GM23338 (cell line): ENCODE measurements at regions not wholly inside any gene's neighbourhood (a gene's known extent, or its start where the extent isn't known, plus 50 kb on each side); places are given as distances from the start of the nearest gene placed in this dataset.

ENCODE experiments used
- ATAC-seq: fragments of 200-7000 bp; cut with Tn5 transposase; 3 replicates; pipeline ENCODE4 v1.9.1; 2020
- DNase-seq: peaks from one replicate; pipeline ENCODE4 v3.0.0-alpha.2; 2015; ENCODE audit warnings: low spot score
- H2AFZ ChIP-seq: fragments of 200-600 bp; sonication (generic); 2 replicates; pipeline ENCODE4 v1.8.0; 2016; ENCODE audit warnings: antibody characterized with exemption, mild to moderate bottlenecking, moderate library complexity
- H3F3A ChIP-seq: fragments of 200-600 bp; sonication (generic); replicated peaks from 2 replicates; pipeline ENCODE4 v1.8.0; 2017; ENCODE audit warnings: antibody characterized with exemption, mixed run types, low read depth
- H3K27ac ChIP-seq: fragments of 200-600 bp; sonication (generic); 2 replicates; pipeline ENCODE4 v1.6.1; 2016; ENCODE audit warnings: low read depth
- H3K27me3 ChIP-seq: fragments of 200-600 bp; sonication (generic); 2 replicates; pipeline ENCODE4 v1.8.0; 2016; ENCODE audit warnings: mild to moderate bottlenecking, mixed run types, moderate library complexity; ENCODE audit not compliant: insufficient read depth
- H3K36me3 ChIP-seq: fragments of 200-600 bp; sonication (generic); 2 replicates; pipeline ENCODE4 v1.8.0; 2016; ENCODE audit warnings: mild to moderate bottlenecking; ENCODE audit not compliant: insufficient read depth
- H3K4me1 ChIP-seq: fragments of 200-600 bp; sonication (generic); 2 replicates; pipeline ENCODE4 v1.8.0; 2016; ENCODE audit warnings: mild to moderate bottlenecking, moderate library complexity; ENCODE audit not compliant: insufficient read depth
- H3K4me2 ChIP-seq: fragments of 200-600 bp; sonication (generic); 2 replicates; pipeline ENCODE4 v1.7.1; 2017; ENCODE audit warnings: mixed run types
- H3K4me3 ChIP-seq: fragments of 200-600 bp; sonication (generic); 2 replicates; pipeline ENCODE4 v1.6.1; 2016; ENCODE audit warnings: mixed run types
- H3K79me2 ChIP-seq: fragments of 200-600 bp; sonication (generic); replicated peaks from 2 replicates; pipeline ENCODE4 v1.8.0; 2017; ENCODE audit warnings: mild to moderate bottlenecking; ENCODE audit not compliant: insufficient read depth
- H3K9me2 ChIP-seq: fragments of 200-600 bp; sonication (generic); 2 replicates; pipeline ENCODE4 v1.8.0; 2017; ENCODE audit not compliant: insufficient read depth
- H4K20me1 ChIP-seq: fragments of 200-600 bp; sonication (generic); replicated peaks from 2 replicates; pipeline ENCODE4 v1.8.0; 2017; ENCODE audit warnings: mild to moderate bottlenecking; ENCODE audit not compliant: insufficient read depth
- H3K27ac Mint-ChIP-seq: 2 replicates; pipeline ENCODE4 v1.8.0; 2020; ENCODE audit warnings: inconsistent platforms, mild to moderate bottlenecking, moderate library complexity, mixed read lengths
- H3K27me3 Mint-ChIP-seq: 3 replicates; pipeline ENCODE4 v1.8.0; 2022; ENCODE audit warnings: low read depth, mild to moderate bottlenecking, moderate library complexity, mixed read lengths, inconsistent platforms; ENCODE audit not compliant: insufficient read depth, poor library complexity
- H3K36me3 Mint-ChIP-seq: 3 replicates; pipeline ENCODE4 v1.8.0; 2021; ENCODE audit warnings: low read depth, mild to moderate bottlenecking, inconsistent platforms, moderate library complexity, mixed read lengths
- H3K4me1 Mint-ChIP-seq: 3 replicates; pipeline ENCODE4 v1.8.0; 2020; ENCODE audit warnings: mild to moderate bottlenecking, inconsistent platforms, mixed read lengths
- H3K4me3 Mint-ChIP-seq: 3 replicates; pipeline ENCODE4 v1.8.0; 2021; ENCODE audit warnings: moderate library complexity, mild to moderate bottlenecking, inconsistent platforms, mixed read lengths
- H3K9me3 Mint-ChIP-seq: 3 replicates; pipeline ENCODE4 v1.8.0; 2020; ENCODE audit warnings: moderate library complexity, mild to moderate bottlenecking, inconsistent platforms, mixed read lengths
- CREB1 ChIP-seq: fragments of 250-450 bp; sonication (Bioruptor Pico); IDR thresholded peaks from 2 replicates; pipeline ENCODE4 v1.5.0; 2020; ENCODE audit warnings: low read depth, mild to moderate bottlenecking, moderate library complexity
- EZH2 ChIP-seq: fragments of 200-600 bp; sonication (generic); IDR thresholded peaks from one replicate; pipeline ENCODE4 v1.8.0; 2017; ENCODE audit warnings: antibody characterized with exemption, mild to moderate bottlenecking, low read depth; ENCODE audit not compliant: unreplicated experiment
- EZH2phosphoT487 ChIP-seq: fragments of 200-600 bp; sonication (generic); IDR thresholded peaks from one replicate; pipeline ENCODE4 v1.8.1; 2018; ENCODE audit warnings: antibody characterized with exemption; ENCODE audit not compliant: unreplicated experiment
- JUNB ChIP-seq: IDR thresholded peaks from one replicate; pipeline ENCODE4 v1.6.1; 2016; ENCODE audit warnings: antibody characterized with exemption; ENCODE audit not compliant: unreplicated experiment
- NANOG ChIP-seq: IDR thresholded peaks from 2 replicates; pipeline ENCODE4 v1.6.1; 2016; ENCODE audit warnings: antibody characterized with exemption, borderline replicate concordance
- POLR2AphosphoS5 ChIP-seq: IDR thresholded peaks from 2 replicates; pipeline ENCODE4 v1.6.1; 2016; ENCODE audit warnings: antibody characterized with exemption, low read depth
- REST ChIP-seq: IDR thresholded peaks from one replicate; pipeline ENCODE4 v1.6.1; 2018; ENCODE audit warnings: antibody characterized with exemption; ENCODE audit not compliant: unreplicated experiment
- STAT1 ChIP-seq: IDR thresholded peaks from one replicate; pipeline ENCODE4 v1.6.1; 2016; ENCODE audit warnings: antibody characterized with exemption; ENCODE audit not compliant: unreplicated experiment
- ZNF114 ChIP-seq: fragments of 250-450 bp; sonication (Bioruptor Pico); IDR thresholded peaks from 2 replicates; pipeline ENCODE4 v1.5.0; 2020; ENCODE audit warnings: mild to moderate bottlenecking, moderate library complexity
- ZNF462 ChIP-seq: fragments of 250-450 bp; sonication (Bioruptor Pico); IDR thresholded peaks from 2 replicates; pipeline ENCODE4 v1.5.0; 2020; ENCODE audit warnings: mild to moderate bottlenecking, moderate library complexity
- TF ChIP-seq, protein P1 (sequence below): IDR thresholded peaks from 2 replicates; pipeline ENCODE4 v1.6.1; 2016; ENCODE audit warnings: antibody characterized with exemption

- Histone ChIP-seq H2AFZ (no peak overlapping the region), H3K27ac (no peak overlapping the region), H4K20me1 (no peaks in the 10 kb centered on the region), H3K27me3 (no peaks in the 10 kb centered on the region), H3K4me2 (no peak overlapping the region), H3K36me3 (no peaks in the 10 kb centered on the region), H3K79me2 (no peaks in the 10 kb centered on the region), H3K4me1 (peaks cover 16% of the 10 kb centered on the region; the same call in 1 of the 2 replicates), H3K9me2 (no peaks in the 10 kb centered on the region), H3F3A (no peaks in the 10 kb centered on the region), H3K4me3 (no peak overlapping the region)
- no peak for ATAC-seq
- Mint-ChIP-seq H3K36me3 (no peaks in the 10 kb centered on the region), H3K9me3 (no peaks in the 10 kb centered on the region), H3K4me1 (peaks cover 17% of the 10 kb centered on the region), H3K4me3 (no peak overlapping the region), H3K27ac (no peak overlapping the region), H3K27me3 (peaks cover 6% of the 10 kb centered on the region)
- no peak for TF ChIP-seq CREB1 (CRISPR knock-in tag)
- TF ChIP-seq, protein P1, sequence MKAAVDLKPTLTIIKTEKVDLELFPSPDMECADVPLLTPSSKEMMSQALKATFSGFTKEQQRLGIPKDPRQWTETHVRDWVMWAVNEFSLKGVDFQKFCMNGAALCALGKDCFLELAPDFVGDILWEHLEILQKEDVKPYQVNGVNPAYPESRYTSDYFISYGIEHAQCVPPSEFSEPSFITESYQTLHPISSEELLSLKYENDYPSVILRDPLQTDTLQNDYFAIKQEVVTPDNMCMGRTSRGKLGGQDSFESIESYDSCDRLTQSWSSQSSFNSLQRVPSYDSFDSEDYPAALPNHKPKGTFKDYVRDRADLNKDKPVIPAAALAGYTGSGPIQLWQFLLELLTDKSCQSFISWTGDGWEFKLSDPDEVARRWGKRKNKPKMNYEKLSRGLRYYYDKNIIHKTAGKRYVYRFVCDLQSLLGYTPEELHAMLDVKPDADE, result no peak
- TF ChIP-seq ZNF114, result no peak
- TF ChIP-seq NANOG, result no peak
- no peak for TF ChIP-seq EZH2
- no peak for TF ChIP-seq STAT1
- TF ChIP-seq REST, result no peak
- TF ChIP-seq EZH2phosphoT487, result no peak
- TF ChIP-seq ZNF462, result no peak
- no peak for TF ChIP-seq JUNB
- TF ChIP-seq POLR2AphosphoS5, result no peak
- DNase-seq, result no peak
Measured at GRCh38 chr1:17914131-17914530, 159.0 kb downstream of the ACTL8 start.
